Effector memory CD8-positive, alpha-beta T cell (primary cell): ENCODE measurements at regions not wholly inside any gene's neighbourhood (a gene's known extent, or its start where the extent isn't known, plus 50 kb on each side); places are given as distances from the start of the nearest gene placed in this dataset.

ENCODE experiments used
- ATAC-seq: fragments of 150-1000 bp; cut with Tn5 transposase; replicated peaks from 2 replicates; pipeline ENCODE4 v1.10.0; 2021; ENCODE audit warnings: mild to moderate bottlenecking, moderate library complexity
- DNase-seq, 3 experiments: peaks; one replicate each; pipeline ENCODE4 v3.0.0; 2021
- H3K27ac Mint-ChIP-seq, 2 donors: one replicate each; pipeline ENCODE4 v1.8.0; 2022; ENCODE audit warnings: mild to moderate bottlenecking in 2 of 2, mixed read lengths in 2 of 2, moderate library complexity in 2 of 2
- H3K27me3 Mint-ChIP-seq, 2 donors: one replicate each; pipeline ENCODE4 v1.8.0; 2022; ENCODE audit warnings: mixed read lengths in 2 of 2
- H3K36me3 Mint-ChIP-seq: one replicate; pipeline ENCODE4 v1.8.0; 2022; ENCODE audit warnings: mild to moderate bottlenecking, moderate library complexity, mixed read lengths; ENCODE audit not compliant: insufficient read depth
- H3K4me1 Mint-ChIP-seq, 2 donors: one replicate each; pipeline ENCODE4 v1.8.0; 2022; ENCODE audit warnings: low read depth in 2 of 2, mixed read lengths in 2 of 2
- H3K4me3 Mint-ChIP-seq, 2 donors: one replicate each; pipeline ENCODE4 v1.8.0; 2022; ENCODE audit warnings: mild to moderate bottlenecking in 2 of 2, mixed read lengths in 2 of 2, moderate library complexity in 2 of 2
- H3K9me3 Mint-ChIP-seq, 2 donors: one replicate each; pipeline ENCODE4 v1.8.0; 2022; ENCODE audit warnings: mixed read lengths in 2 of 2

DNA sequence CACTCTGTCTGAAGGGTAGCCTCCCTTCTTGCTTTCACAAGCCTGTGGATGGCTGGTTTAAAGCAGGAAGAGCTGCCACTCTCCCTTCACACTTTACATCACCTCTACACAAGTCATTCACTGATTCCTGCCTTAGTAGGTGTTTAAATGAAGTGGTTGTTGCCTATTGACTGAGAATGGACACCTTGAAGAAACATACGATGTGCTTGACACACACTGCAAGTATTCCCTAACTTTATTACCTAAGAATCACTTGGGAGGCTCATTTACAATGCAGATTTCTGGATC, 230.5 kb downstream of the PIK3R1 start:
- H3K36me3 Mint-ChIP-seq: peaks cover 3% of the 10 kb centered on the region

GRCh38 chr5:68446487-68446894, 230.9 kb downstream of the PIK3R1 start:
- H3K4me1 Mint-ChIP-seq: peaks cover 3 to 5% of the 10 kb centered on the region in 2 donors
- H3K27me3 Mint-ChIP-seq: no peaks in the 10 kb centered on the region
- H3K27ac Mint-ChIP-seq: no peak overlapping the region
- H3K36me3 Mint-ChIP-seq: peaks cover 3% of the 10 kb centered on the region
- no peak for ATAC-seq
- H3K4me3 Mint-ChIP-seq: no peak overlapping the region
- DNase-seq: no peak
- no peaks in the 10 kb centered on the region for H3K9me3 Mint-ChIP-seq

More for the DNA sequence above, 230.5 kb downstream of the PIK3R1 start:
- H3K27me3 Mint-ChIP-seq: no peaks in the 10 kb centered on the region
- H3K9me3 Mint-ChIP-seq: no peaks in the 10 kb centered on the region
- peaks cover 8 to 10% of the 10 kb centered on the region in 2 donors for H3K4me1 Mint-ChIP-seq
- H3K4me3 Mint-ChIP-seq: no peak overlapping the region
- ATAC-seq (no peak), DNase-seq (no peak)
- H3K27ac Mint-ChIP-seq: no peak overlapping the region

DNA sequence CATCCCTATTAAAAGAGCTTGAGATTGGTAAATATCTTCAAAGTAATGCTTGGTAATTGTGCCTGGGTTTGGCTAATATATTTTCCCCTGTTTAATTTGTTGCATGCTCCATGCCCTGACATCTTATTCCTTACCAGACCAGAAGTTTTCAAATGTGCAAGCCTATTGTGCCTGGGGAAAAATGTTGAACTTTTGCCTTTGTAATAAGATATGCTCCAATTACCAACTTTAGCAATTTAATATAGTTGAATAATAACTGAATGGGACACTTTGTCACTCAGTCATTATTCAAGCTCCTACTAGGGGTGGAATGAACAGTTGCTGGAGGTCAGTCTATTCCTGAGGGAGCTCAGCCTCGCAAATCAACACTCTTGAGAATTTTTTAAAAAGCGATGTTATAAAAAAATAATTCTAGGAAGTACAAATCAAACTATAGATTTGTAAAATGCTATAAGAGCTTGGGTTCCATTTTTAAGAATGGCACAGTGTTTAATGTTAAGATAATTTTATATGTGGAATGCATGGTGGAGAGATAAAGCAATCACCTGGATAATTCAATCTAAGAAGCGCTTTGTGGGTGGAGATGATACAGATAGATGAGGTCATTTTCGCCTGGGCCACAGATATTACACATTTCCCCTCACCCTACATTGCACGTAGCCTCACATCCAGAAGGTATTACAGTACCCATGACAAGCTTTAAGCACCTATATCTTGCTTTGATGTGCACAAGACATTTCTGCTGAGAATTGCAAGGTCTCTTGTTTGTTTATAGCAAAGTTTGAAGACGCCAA, 231.8 kb downstream of the PIK3R1 start:
- H3K9me3 Mint-ChIP-seq: no peaks in the 10 kb centered on the region
- peaks cover 3% of the 10 kb centered on the region for H3K36me3 Mint-ChIP-seq
- H3K4me3 Mint-ChIP-seq: no peak overlapping the region
- DNase-seq: no peak
- H3K27ac Mint-ChIP-seq: no peak overlapping the region
- no peaks in the 10 kb centered on the region for H3K27me3 Mint-ChIP-seq
- H3K4me1 Mint-ChIP-seq: no peaks in the 10 kb centered on the region
- ATAC-seq: no peak

DNA sequence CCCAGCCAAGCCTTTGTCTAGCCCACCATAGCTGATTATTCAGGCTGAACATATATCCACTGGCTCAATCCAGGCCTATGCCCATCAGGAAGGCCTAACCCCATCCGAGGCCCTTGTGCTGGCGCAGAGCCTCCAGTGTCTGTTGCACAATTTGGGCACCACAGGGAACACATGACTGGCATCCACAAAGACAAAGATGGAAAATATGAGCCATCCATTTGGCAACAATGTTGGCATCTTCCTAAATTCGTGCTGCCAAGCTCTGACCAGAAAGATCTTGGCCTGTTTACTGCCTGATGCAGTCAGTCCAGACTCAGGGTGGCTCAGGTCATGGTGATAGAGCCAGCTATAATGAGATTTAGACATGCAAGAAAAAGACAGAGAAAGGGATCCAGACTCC, 233.8 kb downstream of the PIK3R1 start:
- Mint-ChIP-seq H3K9me3 (no peaks in the 10 kb centered on the region), H3K27ac (no peak overlapping the region), H3K4me3 (no peak overlapping the region), H3K36me3 (peaks cover 3% of the 10 kb centered on the region), H3K27me3 (no peaks in the 10 kb centered on the region), H3K4me1 (no peaks in the 10 kb centered on the region)
- DNase-seq (no peak), ATAC-seq (no peak)

GRCh38 chr5:68450245-68450852, 234.8 kb downstream of the PIK3R1 start:
- Mint-ChIP-seq H3K4me1 (no peaks in the 10 kb centered on the region), H3K9me3 (no peaks in the 10 kb centered on the region), H3K27ac (no peak overlapping the region), H3K4me3 (no peak overlapping the region), H3K27me3 (no peaks in the 10 kb centered on the region), H3K36me3 (peaks cover 3% of the 10 kb centered on the region)
- DNase-seq: no peak
- no peak for ATAC-seq

DNA sequence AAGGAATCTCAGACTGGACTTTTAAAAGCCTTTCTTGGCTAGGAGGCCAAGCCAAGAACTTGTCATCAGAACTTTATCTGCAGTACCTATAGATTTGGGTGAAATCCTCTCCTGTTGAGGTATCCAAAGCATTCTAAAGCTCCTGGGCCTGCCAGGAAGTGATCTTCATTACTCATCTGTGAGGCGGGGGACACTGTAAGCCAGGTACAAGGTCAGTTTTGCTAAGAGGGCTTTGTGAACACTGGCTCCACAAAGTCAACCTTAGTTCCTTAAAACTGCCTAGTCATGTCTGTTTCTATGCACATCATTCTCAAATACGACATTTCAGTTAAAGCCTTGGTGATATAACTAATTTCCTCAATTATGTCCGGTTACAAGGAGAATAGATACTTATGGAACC, 236.7 kb downstream of the PIK3R1 start:
- Mint-ChIP-seq H3K4me3 (no peak overlapping the region), H3K36me3 (peaks cover 3% of the 10 kb centered on the region), H3K27me3 (no peaks in the 10 kb centered on the region), H3K27ac (no peak overlapping the region), H3K4me1 (no peaks in the 10 kb centered on the region), H3K9me3 (no peaks in the 10 kb centered on the region)
- no peak for ATAC-seq
- DNase-seq: no peak

GRCh38 chr5:68454172-68454571, 238.6 kb downstream of the PIK3R1 start:
- H3K4me3 Mint-ChIP-seq: no peak overlapping the region
- H3K4me1 Mint-ChIP-seq: peaks cover 0 to 7% of the 10 kb centered on the region in 2 donors
- H3K9me3 Mint-ChIP-seq: no peaks in the 10 kb centered on the region
- H3K27ac Mint-ChIP-seq: peak overlapping the region in 1 of 2 donors; percentile 19
- ATAC-seq: no peak
- DNase-seq: no peak
- no peaks in the 10 kb centered on the region for H3K36me3 Mint-ChIP-seq
- H3K27me3 Mint-ChIP-seq: no peaks in the 10 kb centered on the region

DNA sequence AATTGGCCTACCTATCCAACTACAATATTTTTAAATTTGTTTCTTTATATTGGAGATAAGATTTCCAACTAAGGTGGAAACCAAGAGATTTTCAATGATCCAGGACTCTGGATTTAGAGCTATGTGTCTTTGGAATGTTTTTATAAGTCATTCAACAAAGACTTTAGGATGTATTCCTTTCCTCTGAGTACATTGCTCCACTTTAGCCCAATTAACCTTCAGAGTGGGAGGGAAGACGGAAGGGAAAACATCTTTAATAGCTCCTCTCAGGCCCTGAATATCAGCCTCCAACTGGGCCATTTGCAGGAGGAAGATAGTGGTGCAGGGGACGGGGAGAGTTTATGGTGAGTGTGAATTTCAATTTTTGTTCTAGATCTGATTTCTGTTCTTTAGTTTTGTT, 239.2 kb downstream of the PIK3R1 start:
- ATAC-seq: no peak
- H3K36me3 Mint-ChIP-seq: no peaks in the 10 kb centered on the region
- H3K9me3 Mint-ChIP-seq: no peaks in the 10 kb centered on the region
- H3K27me3 Mint-ChIP-seq: no peaks in the 10 kb centered on the region
- H3K27ac Mint-ChIP-seq: no peak overlapping the region
- H3K4me1 Mint-ChIP-seq: peaks cover 0 to 7% of the 10 kb centered on the region in 2 donors
- no peak for DNase-seq
- no peak overlapping the region for H3K4me3 Mint-ChIP-seq

DNA sequence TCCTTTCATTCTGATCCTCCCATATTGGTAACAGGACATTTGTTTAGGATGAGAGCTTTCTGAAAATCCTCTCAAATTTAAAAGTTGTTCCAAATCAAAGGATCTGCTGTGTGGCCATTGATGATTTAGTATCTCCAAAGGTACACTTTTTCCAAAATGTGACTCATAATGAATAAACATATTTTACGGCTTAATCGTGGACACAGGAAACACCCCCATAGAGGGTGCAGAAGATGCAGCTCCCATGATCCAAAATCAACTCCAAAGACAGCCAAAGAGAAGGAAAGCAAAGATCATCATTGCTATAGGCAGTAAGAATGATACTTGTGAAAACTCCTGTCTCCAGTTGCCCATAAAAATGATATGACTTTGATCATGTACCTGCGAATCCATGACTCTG, 239.7 kb downstream of the PIK3R1 start:
- H3K4me1 Mint-ChIP-seq: peaks cover 3 to 7% of the 10 kb centered on the region in 2 donors
- no peaks in the 10 kb centered on the region for H3K36me3 Mint-ChIP-seq
- H3K4me3 Mint-ChIP-seq: no peak overlapping the region
- no peak overlapping the region for H3K27ac Mint-ChIP-seq
- no peaks in the 10 kb centered on the region for H3K9me3 Mint-ChIP-seq
- ATAC-seq (no peak), DNase-seq (no peak)
- no peaks in the 10 kb centered on the region for H3K27me3 Mint-ChIP-seq

DNA sequence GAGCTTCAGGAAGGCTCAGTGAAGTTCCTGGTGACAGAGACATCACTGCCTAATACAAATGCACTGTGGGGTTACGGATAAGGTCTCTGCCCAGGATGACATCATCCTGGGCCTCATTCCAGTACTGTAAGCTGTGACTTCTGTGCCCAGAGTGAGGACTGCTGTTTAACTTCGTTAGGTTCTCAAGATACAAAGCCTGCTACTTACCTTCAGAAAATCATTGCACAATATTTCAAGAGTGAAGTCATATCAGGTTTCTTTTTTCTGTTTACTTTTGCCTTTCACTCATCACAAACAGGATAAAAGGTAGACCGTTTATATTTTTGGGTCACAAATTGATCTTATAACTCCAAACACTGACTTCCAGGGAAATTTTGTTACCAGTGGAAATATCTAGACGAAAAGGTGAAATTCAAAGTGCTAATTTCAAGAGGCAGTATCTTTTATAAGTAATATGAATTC, 241.2 kb downstream of the PIK3R1 start:
- ATAC-seq (no peak), DNase-seq (no peak)
- H3K4me1 Mint-ChIP-seq: peaks cover 3 to 7% of the 10 kb centered on the region in 2 donors
- H3K9me3 Mint-ChIP-seq: no peaks in the 10 kb centered on the region
- H3K27me3 Mint-ChIP-seq: no peaks in the 10 kb centered on the region
- H3K36me3 Mint-ChIP-seq: no peaks in the 10 kb centered on the region
- no peak overlapping the region for H3K4me3 Mint-ChIP-seq
- H3K27ac Mint-ChIP-seq: no peak overlapping the region

- no peak for DNase-seq
- no peak for ATAC-seq
- Mint-ChIP-seq H3K36me3 (no peaks in the 10 kb centered on the region), H3K27me3 (no peaks in the 10 kb centered on the region), H3K4me1 (peaks cover 3 to 7% of the 10 kb centered on the region in 2 donors), H3K9me3 (no peaks in the 10 kb centered on the region), H3K27ac (no peak overlapping the region), H3K4me3 (no peak overlapping the region)
These were observed 241.7 kb downstream of the PIK3R1 start for GRCh38 chr5:68457285-68457684.

DNA sequence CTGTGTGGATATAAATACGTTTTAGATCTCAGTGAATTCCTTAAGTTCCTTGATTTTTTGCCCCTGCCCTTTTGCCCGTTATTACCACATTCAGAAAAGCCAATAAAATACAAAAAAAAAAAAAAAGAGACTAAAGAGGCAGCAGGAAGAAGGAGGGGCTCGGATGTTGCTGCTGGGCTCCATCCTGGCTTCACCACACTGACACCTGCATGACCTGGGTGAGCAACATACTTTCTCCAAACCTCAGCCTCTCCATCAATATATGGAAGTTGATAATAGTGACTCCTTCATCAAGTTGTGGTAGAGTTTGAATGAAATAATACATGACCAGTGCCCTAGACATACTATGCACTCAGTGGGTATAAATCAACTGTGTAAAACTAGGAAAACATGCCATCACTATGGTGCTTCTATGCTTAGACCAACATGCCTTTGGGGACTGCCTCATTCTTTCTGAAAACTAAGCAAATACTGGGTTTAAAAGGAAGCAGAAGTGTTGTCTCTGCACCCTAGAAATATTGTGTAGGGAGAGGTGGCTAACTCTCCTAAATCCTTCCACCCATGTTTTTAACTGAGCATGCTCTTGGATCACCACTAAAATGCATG, 243.0 kb downstream of the PIK3R1 start:
- Mint-ChIP-seq H3K36me3 (no peaks in the 10 kb centered on the region), H3K27ac (no peak overlapping the region), H3K27me3 (no peaks in the 10 kb centered on the region), H3K9me3 (no peaks in the 10 kb centered on the region), H3K4me1 (peaks cover 3 to 7% of the 10 kb centered on the region in 2 donors), H3K4me3 (no peak overlapping the region)
- peak; percentile 82 for ATAC-seq
- no peak for DNase-seq

- Mint-ChIP-seq H3K27me3 (no peaks in the 10 kb centered on the region), H3K36me3 (no peaks in the 10 kb centered on the region), H3K27ac (no peak overlapping the region), H3K4me1 (peaks cover 3 to 7% of the 10 kb centered on the region in 2 donors), H3K9me3 (no peaks in the 10 kb centered on the region), H3K4me3 (no peak overlapping the region)
- DNase-seq: no peak
- no peak for ATAC-seq
These were observed 243.7 kb downstream of the PIK3R1 start for GRCh38 chr5:68459093-68459809.

DNA sequence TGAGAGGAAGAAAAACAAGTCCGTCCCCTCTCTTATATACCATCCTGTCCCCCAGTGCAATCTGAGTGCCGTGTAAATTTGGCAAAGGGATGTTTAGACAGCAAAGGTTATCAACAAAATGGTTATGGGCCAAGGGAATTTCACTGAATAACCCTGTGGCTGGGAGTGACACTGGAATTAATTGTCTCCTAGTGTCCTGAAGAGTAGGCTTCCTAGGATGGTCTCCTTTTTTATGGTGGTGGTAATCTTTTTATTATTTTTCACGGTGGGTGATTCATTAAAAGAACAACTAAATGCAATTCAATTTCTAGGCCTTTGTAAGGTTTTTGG, 244.2 kb downstream of the PIK3R1 start:
- peaks cover 3 to 7% of the 10 kb centered on the region in 2 donors for H3K4me1 Mint-ChIP-seq
- H3K9me3 Mint-ChIP-seq: no peaks in the 10 kb centered on the region
- H3K27ac Mint-ChIP-seq: no peak overlapping the region
- H3K27me3 Mint-ChIP-seq: no peaks in the 10 kb centered on the region
- no peaks in the 10 kb centered on the region for H3K36me3 Mint-ChIP-seq
- ATAC-seq (no peak), DNase-seq (no peak)
- H3K4me3 Mint-ChIP-seq: no peak overlapping the region
